H1 (cell line): ENCODE measurements at regions not wholly inside any gene's neighbourhood (a gene's known extent, or its start where the extent isn't known, plus 50 kb on each side); places are given as distances from the start of the nearest gene placed in this dataset.

Experiments used
- CTCF ChIA-PET: fragments of 300-600 bp; sonication (Branson Sonifier 250); formaldehyde crosslinking; loops from one replicate; lab custom pipeline; 2021; ENCODE audit not compliant: partially characterized antibody; lab: Charles Lee
- POLR2A ChIA-PET: fragments of 300-600 bp; sonication (Branson Sonifier 250); formaldehyde crosslinking; loops from one replicate; lab custom pipeline; 2021; ENCODE audit warnings: inconsistent platforms; ENCODE audit not compliant: partially characterized antibody; lab: Charles Lee
- DNase-seq, 2 experiments: peaks; one replicate each; pipeline versions ENCODE4 v3.0.0 to v3.0.0-alpha.2; 2010 to 2022; ENCODE audit warnings: low spot score in 2 of 2, low read depth in 1 of 2, mixed read lengths in 1 of 2
- FAIRE-seq: peaks from 2 replicates; lab custom pipeline; 2011; peaks lifted over from hg19 to GRCh38; lab: Jason Lieb, UNC
- H2AFZ ChIP-seq: 2 replicates; pipeline ENCODE4 v1.8.1; 2012; ENCODE audit warnings: low read length, inconsistent platforms
- H2AK5ac ChIP-seq: 2 replicates; pipeline ENCODE4 v1.6.1; 2013; ENCODE audit warnings: low read depth, low read length
- H2BK120ac ChIP-seq: replicated peaks from 2 replicates; pipeline ENCODE3; 2013; ENCODE audit warnings: low read depth, low read length, inconsistent platforms
- H2BK12ac ChIP-seq: 2 replicates; pipeline ENCODE4 v1.6.1; 2013; ENCODE audit warnings: low read depth, low read length
- H2BK15ac ChIP-seq: 2 replicates; pipeline ENCODE4 v1.6.1; 2013; ENCODE audit warnings: low read length
- H2BK20ac ChIP-seq: 2 replicates; pipeline ENCODE4 v1.6.1; 2013; ENCODE audit warnings: low read length
- H2BK5ac ChIP-seq: 2 replicates; pipeline ENCODE4 v1.6.1; 2013; ENCODE audit warnings: low read depth, low read length
- H3K14ac ChIP-seq: 2 replicates; pipeline ENCODE4 v1.6.1; 2013; ENCODE audit warnings: inconsistent platforms; ENCODE audit not compliant: insufficient read length
- H3K18ac ChIP-seq: 2 replicates; pipeline ENCODE4 v1.6.1; 2013; ENCODE audit warnings: low read length; ENCODE audit errors: extremely low read depth
- H3K23ac ChIP-seq: 2 replicates; pipeline ENCODE4 v1.6.1; 2013; ENCODE audit warnings: inconsistent platforms; ENCODE audit not compliant: insufficient read length
- H3K23me2 ChIP-seq: 2 replicates; pipeline ENCODE4 v1.6.1; 2013; ENCODE audit warnings: low read depth, low read length
- H3K27ac ChIP-seq: 2 replicates; pipeline ENCODE4 v1.6.1; 2011; ENCODE audit warnings: low read depth, low read length, inconsistent platforms
- H3K27me3 ChIP-seq, 4 experiments: replicated peaks in 1 of 4; 1 replicate in 1 of 4; 2 replicates in 3 of 4; pipeline versions ENCODE4 v1.6.1 to v1.8.1; 2011 to 2013; ENCODE audit warnings: low read length in 3 of 4, mild to moderate bottlenecking in 3 of 4, inconsistent platforms in 2 of 4, mixed read lengths in 2 of 4, moderate library complexity in 1 of 4; ENCODE audit not compliant: control insufficient read depth in 3 of 4, insufficient read depth in 3 of 4; ENCODE audit errors: extremely low read depth in 1 of 4
- H3K36me3 ChIP-seq, 4 experiments: 2 replicates each; pipeline versions ENCODE4 v1.6.1 to v1.8.1; 2011 to 2013; ENCODE audit warnings: mild to moderate bottlenecking in 4 of 4, low read length in 3 of 4, moderate library complexity in 2 of 4, control low read depth in 1 of 4, inconsistent platforms in 1 of 4; ENCODE audit not compliant: insufficient read depth in 4 of 4, control insufficient read depth in 2 of 4
- H3K4ac ChIP-seq: replicated peaks from 2 replicates; pipeline ENCODE3; 2013; ENCODE audit warnings: low read length, low read depth, mixed read lengths, inconsistent platforms; ENCODE audit not compliant: insufficient read length
- H3K4me1 ChIP-seq, 4 experiments: replicated peaks in 1 of 4; 1 replicate in 1 of 4; 2 replicates in 3 of 4; pipeline versions ENCODE4 v1.6.1 to v1.8.1; 2011 to 2013; ENCODE audit warnings: low read length in 3 of 4, inconsistent platforms in 2 of 4, mixed read lengths in 1 of 4; ENCODE audit not compliant: insufficient read depth in 4 of 4, control insufficient read depth in 3 of 4
- H3K4me2 ChIP-seq, 2 experiments: 2 replicates each; pipeline versions ENCODE4 v1.6.1 to v1.8.1; 2011 to 2013; ENCODE audit warnings: low read depth in 2 of 2, low read length in 2 of 2, control low read depth in 1 of 2, inconsistent platforms in 1 of 2, mild to moderate bottlenecking in 1 of 2; ENCODE audit not compliant: insufficient read depth in 1 of 2
- H3K4me3 ChIP-seq, 4 experiments: fragments of 200-600, 300-600 bp in 1 of 4; sonication (generic), shearing (Covaris generic), sonication (Bioruptor Twin) in 1 of 4; 2 replicates each; pipeline versions ENCODE4 v1.5.1 to v1.8.1; 2011 to 2016; ENCODE audit warnings: low read length in 4 of 4, low read depth in 3 of 4, control low read depth in 2 of 4, inconsistent platforms in 2 of 4, mild to moderate bottlenecking in 2 of 4, mixed read lengths in 1 of 4, moderate library complexity in 1 of 4; ENCODE audit not compliant: insufficient read depth in 2 of 4; ENCODE audit errors: extremely low read depth in 1 of 4
- H3K56ac ChIP-seq: replicated peaks from 2 replicates; pipeline ENCODE3; 2013; ENCODE audit warnings: low read depth, mild to moderate bottlenecking, mixed read lengths, low read length, inconsistent platforms; ENCODE audit not compliant: insufficient read length
- H3K79me1 ChIP-seq: 2 replicates; pipeline ENCODE4 v1.6.1; 2013; ENCODE audit warnings: low read depth, low read length, control low read depth
- H3K79me2 ChIP-seq, 2 experiments: 2 replicates each; pipeline versions ENCODE4 v1.6.1 to v1.8.1; 2012 to 2013; ENCODE audit warnings: low read length in 2 of 2, mild to moderate bottlenecking in 2 of 2, inconsistent platforms in 1 of 2; ENCODE audit not compliant: insufficient read depth in 2 of 2, control insufficient read depth in 1 of 2
- H3K9ac ChIP-seq, 4 experiments: replicated peaks in 1 of 4; 1 replicate in 1 of 4; 2 replicates in 3 of 4; pipeline versions ENCODE4 v1.6.1 to v1.8.1; 2011 to 2013; ENCODE audit warnings: low read depth in 3 of 4, low read length in 3 of 4, control low read depth in 2 of 4, mild to moderate bottlenecking in 2 of 4, moderate library complexity in 2 of 4, inconsistent platforms in 1 of 4; ENCODE audit errors: extremely low read depth in 1 of 4
- H3K9me3 ChIP-seq, 2 experiments: 2 replicates each; pipeline versions ENCODE4 v1.6.1 to v1.8.1; 2012 to 2013; ENCODE audit warnings: mild to moderate bottlenecking in 2 of 2, moderate library complexity in 2 of 2, control low read depth in 1 of 2, inconsistent platforms in 1 of 2, low read depth in 1 of 2, low read length in 1 of 2, mixed read lengths in 1 of 2; ENCODE audit not compliant: insufficient read depth in 2 of 2
- H4K20me1 ChIP-seq, 2 experiments: replicated peaks in 1 of 2; 2 replicates each; pipeline versions ENCODE3 to v1.8.1; 2011 to 2013; ENCODE audit warnings: inconsistent platforms in 2 of 2, low read length in 2 of 2, mild to moderate bottlenecking in 1 of 2; ENCODE audit not compliant: insufficient read depth in 2 of 2, control insufficient read depth in 1 of 2
- H4K5ac ChIP-seq: 2 replicates; pipeline ENCODE4 v1.6.1; 2013; ENCODE audit warnings: low read length, low read depth, mixed read lengths, inconsistent platforms; ENCODE audit not compliant: insufficient read length
- H4K8ac ChIP-seq: 2 replicates; pipeline ENCODE4 v1.8.0; 2013; ENCODE audit warnings: mild to moderate bottlenecking, moderate library complexity, low read length, inconsistent platforms; ENCODE audit not compliant: insufficient read depth; ENCODE audit errors: extremely low read depth
- H4K91ac ChIP-seq: replicated peaks from 2 replicates; pipeline ENCODE3; 2013; ENCODE audit warnings: low read length, mixed read lengths, inconsistent platforms; ENCODE audit not compliant: insufficient read length
- HDAC6 ChIP-seq: IDR thresholded peaks from one replicate; pipeline ENCODE4 v1.7.1; 2012; ENCODE audit warnings: low read depth, mild to moderate bottlenecking, inconsistent platforms, low read length, moderate library complexity
- JUN ChIP-seq: IDR thresholded peaks from 2 replicates; pipeline ENCODE4 v1.6.1; 2011; ENCODE audit warnings: low read depth, mild to moderate bottlenecking, improper control_type of control experiment, low read length
- MAX ChIP-seq: IDR thresholded peaks from 2 replicates; pipeline ENCODE4 v1.6.1; 2012; ENCODE audit warnings: inconsistent platforms
- NANOG ChIP-seq: IDR thresholded peaks from 2 replicates; pipeline ENCODE4 v1.6.1; 2011; ENCODE audit warnings: low read length, low read depth, mild to moderate bottlenecking, inconsistent platforms; ENCODE audit not compliant: insufficient read depth, poor library complexity, severe bottlenecking
- NRF1 ChIP-seq: IDR thresholded peaks from 2 replicates; pipeline ENCODE4 v1.6.1; 2011; ENCODE audit warnings: mild to moderate bottlenecking, low read depth, low read length, improper control_type of control experiment
- PHF8 ChIP-seq: fragments of 200-600 bp; sonication (generic); conservative IDR thresholded peaks from 2 replicates; pipeline ENCODE4 v1.7.1; 2012; ENCODE audit warnings: low read depth, mild to moderate bottlenecking, inconsistent platforms, low read length, moderate library complexity
- POLR2AphosphoS5 ChIP-seq: IDR thresholded peaks from 2 replicates; pipeline ENCODE4 v1.6.1; 2011; ENCODE audit warnings: low read depth, low read length
- POU5F1 ChIP-seq: IDR thresholded peaks from 2 replicates; pipeline ENCODE4 v1.6.1; 2011; ENCODE audit warnings: low read depth, mild to moderate bottlenecking, low read length, moderate library complexity
- RAD21 ChIP-seq, 2 experiments: IDR thresholded peaks in 1 of 2; conservative IDR thresholded peaks in 1 of 2; 2 replicates each; pipeline ENCODE4 v1.6.1; 2011; ENCODE audit warnings: low read depth in 2 of 2, low read length in 2 of 2, improper control_type of control experiment in 1 of 2, inconsistent platforms in 1 of 2, mild to moderate bottlenecking in 1 of 2, moderate library complexity in 1 of 2
- RFX5 ChIP-seq: IDR thresholded peaks from 2 replicates; pipeline ENCODE4 v1.6.1; 2011; ENCODE audit warnings: low read depth, low read length, improper control_type of control experiment, borderline replicate concordance
- SAP30 ChIP-seq: fragments of 300-600 bp; sonication (generic); IDR thresholded peaks from 2 replicates; pipeline ENCODE4 v1.7.1; 2012; ENCODE audit warnings: low read length, moderate library complexity, mild to moderate bottlenecking, inconsistent platforms; ENCODE audit not compliant: insufficient read depth, insufficient replicate concordance
- TAF1 ChIP-seq: IDR thresholded peaks from 2 replicates; pipeline ENCODE4 v1.6.1; 2011; ENCODE audit warnings: mild to moderate bottlenecking, low read depth, low read length
- TBP ChIP-seq: IDR thresholded peaks from 2 replicates; pipeline ENCODE4 v1.6.1; 2011; ENCODE audit warnings: low read depth, low read length, improper control_type of control experiment
- USF2 ChIP-seq: IDR thresholded peaks from 2 replicates; pipeline ENCODE4 v1.6.1; 2011; ENCODE audit warnings: low read length, improper control_type of control experiment
- WGBS, 2 experiments: shearing (Covaris generic) in 1 of 2; methylation state at CpG; one replicate each; pipeline versions ENCODE4 v1.1.6 to v1.1.7; 2013 to 2015; ENCODE audit warnings: low lambda C conversion rate in 2 of 2, mixed read lengths in 2 of 2, inconsistent platforms in 1 of 2, low coverage in 1 of 2, missing lambda C conversion rate in 1 of 2; ENCODE audit not compliant: insufficient replicate concordance in 2 of 2, insufficient coverage in 1 of 2, insufficient read length in 1 of 2; ENCODE audit errors: extremely low coverage in 1 of 2, missing lambda C conversion rate in 1 of 2; 5-methylcytosine and 5-hydroxymethylcytosine counted together

- Histone ChIP-seq H3K23ac (no peak overlapping the region), H3K79me2 (no peaks in the 10 kb centered on the region), H3K23me2 (no peaks in the 10 kb centered on the region), H4K20me1 (no peaks in the 10 kb centered on the region), H2AK5ac (no peak overlapping the region), H3K27ac (no peak overlapping the region), H3K18ac (no peak overlapping the region), H4K5ac (no peak overlapping the region), H3K9ac (no peak overlapping the region), H3K56ac (no peak overlapping the region), H2BK5ac (no peak overlapping the region), H3K27me3 (no peaks in the 10 kb centered on the region), H3K4me3 (no peak overlapping the region), H4K91ac (no peak overlapping the region), H2BK15ac (no peak overlapping the region), H3K4me1 (no peaks in the 10 kb centered on the region), H3K79me1 (no peaks in the 10 kb centered on the region), H3K9me3 (no peaks in the 10 kb centered on the region), H3K4ac (no peak overlapping the region), H4K8ac (no peak overlapping the region), H2AFZ (no peak overlapping the region), H3K4me2 (no peak overlapping the region), H3K36me3 (no peaks in the 10 kb centered on the region), H2BK120ac (no peak overlapping the region), H2BK12ac (no peak overlapping the region), H2BK20ac (no peak overlapping the region), H3K14ac (no peak overlapping the region)
- POLR2A ChIA-PET, result no interaction called here
- DNase-seq (no peak), FAIRE-seq (no peak)
- CTCF ChIA-PET, result interaction anchor here (0.6 kb wide), 2 partner anchors 345 to 860 kb away, joined by 3 read pairs; no protein-coding TSS in a partner anchor
- WGBS, 2 experiments, result 91% methylated on average over 3 of the region's 3 CpGs; no CpG with 5 or more reads in 1 of the 2 experiments
- TF ChIP-seq MAX, result no peak
- TF ChIP-seq TAF1, result no peak
- no peak for TF ChIP-seq NANOG
- TF ChIP-seq RAD21 (IDR thresholded peaks at IDR 0.05 in 1 of 2, conservative IDR thresholded peaks at IDR 0.05 in 1 of 2; ENCODE audit: low read depth in 2 of 2, low read length in 2 of 2), result no peak
- TF ChIP-seq RFX5, result no peak
- no peak for TF ChIP-seq PHF8
- TF ChIP-seq POU5F1, result no peak
- no peak for TF ChIP-seq NRF1
- no peak for TF ChIP-seq USF2
- TF ChIP-seq SAP30, result no peak
- no peak for TF ChIP-seq POLR2AphosphoS5
- TF ChIP-seq TBP, result no peak
- no peak for TF ChIP-seq JUN
- TF ChIP-seq HDAC6, result no peak
These were observed 183.1 kb upstream of the CITED2 start for GRCh38 chr6:139557547-139557946.
